CD4-positive, alpha-beta T cell treated with Interleukin-6 at 100 ng/mL for 8 hours (primary cell): ENCODE measurements at regions not wholly inside any gene's neighbourhood (a gene's known extent, or its start where the extent isn't known, plus 50 kb on each side); places are given as distances from the start of the nearest gene placed in this dataset.

Experiments used
- DNase-seq: peaks from one replicate; pipeline ENCODE4 v3.0.0-alpha.2; 2020; ENCODE audit warnings: mixed read lengths, low spot score

- DNase-seq = no peak
Observed at GRCh38 chr6:113304116-113304515, 553.0 kb upstream of the MARCKS start.

GRCh38 chr6:113306552-113307145 is 550.5 kb upstream of the MARCKS start:
- no peak for DNase-seq

GRCh38 chr6:113308266-113308665 is 548.9 kb upstream of the MARCKS start:
- DNase-seq = no peak

- DNase-seq = no peak
Observed at GRCh38 chr6:113313841-113314240, 543.3 kb upstream of the MARCKS start.

GRCh38 chr6:113315165-113315564 is 542.0 kb upstream of the MARCKS start:
- no peak for DNase-seq

GRCh38 chr6:113315879-113316278 is 541.3 kb upstream of the MARCKS start:
- no peak for DNase-seq

GRCh38 chr6:113317442-113317841 is 539.7 kb upstream of the MARCKS start:
- DNase-seq = no peak

GRCh38 chr6:113317891-113318574 is 539.1 kb upstream of the MARCKS start:
- no peak for DNase-seq

GRCh38 chr6:113318575-113318917 is 538.6 kb upstream of the MARCKS start:
- no peak for DNase-seq

- no peak for DNase-seq
Observed at GRCh38 chr6:113320653-113321052, 536.5 kb upstream of the MARCKS start.

GRCh38 chr6:113326781-113327180 is 530.4 kb upstream of the MARCKS start:
- no peak for DNase-seq

- DNase-seq = no peak
Observed at GRCh38 chr6:113328886-113329381, 528.2 kb upstream of the MARCKS start.

GRCh38 chr6:113329942-113330635 is 527.1 kb upstream of the MARCKS start:
- no peak for DNase-seq

GRCh38 chr6:113330636-113330946 is 526.6 kb upstream of the MARCKS start:
- no peak for DNase-seq

- no peak for DNase-seq
Observed at GRCh38 chr6:113331021-113331420, 526.1 kb upstream of the MARCKS start.

GRCh38 chr6:113338644-113339043 is 518.5 kb upstream of the MARCKS start:
- no peak for DNase-seq

- no peak for DNase-seq
Observed at GRCh38 chr6:113339209-113339608, 517.9 kb upstream of the MARCKS start.

- no peak for DNase-seq
Observed at GRCh38 chr6:113340371-113340770, 516.8 kb upstream of the MARCKS start.

- no peak for DNase-seq
Observed at GRCh38 chr6:113343940-113344339, 513.2 kb upstream of the MARCKS start.

- DNase-seq = no peak
Observed at GRCh38 chr6:113344969-113345368, 512.2 kb upstream of the MARCKS start.

GRCh38 chr6:113347436-113347835 is 509.7 kb upstream of the MARCKS start:
- DNase-seq = no peak

GRCh38 chr6:113350461-113350860 is 506.7 kb upstream of the MARCKS start:
- DNase-seq = no peak

GRCh38 chr6:113351173-113351834 is 505.8 kb upstream of the MARCKS start:
- DNase-seq = no peak
